GM12864 (cell line): ENCODE measurements at regions not wholly inside any gene's neighbourhood (a gene's known extent, or its start where the extent isn't known, plus 50 kb on each side); places are given as distances from the start of the nearest gene placed in this dataset.

ENCODE experiments used
- DNase-seq: peaks from one replicate; pipeline ENCODE4 v3.0.0-alpha.2; 2011; ENCODE audit warnings: low read depth
- H3K4me3 ChIP-seq: 2 replicates; pipeline ENCODE4 v1.5.1; 2011; ENCODE audit warnings: mild to moderate bottlenecking, low read depth, low read length, control low read depth
- TF ChIP-seq, protein P1 (sequence below): IDR thresholded peaks from 2 replicates; pipeline ENCODE4 v1.5.1; 2011; ENCODE audit warnings: low read depth, mild to moderate bottlenecking, moderate library complexity, low read length, control low read depth, inconsistent platforms; ENCODE audit errors: missing control alignments

DNA sequence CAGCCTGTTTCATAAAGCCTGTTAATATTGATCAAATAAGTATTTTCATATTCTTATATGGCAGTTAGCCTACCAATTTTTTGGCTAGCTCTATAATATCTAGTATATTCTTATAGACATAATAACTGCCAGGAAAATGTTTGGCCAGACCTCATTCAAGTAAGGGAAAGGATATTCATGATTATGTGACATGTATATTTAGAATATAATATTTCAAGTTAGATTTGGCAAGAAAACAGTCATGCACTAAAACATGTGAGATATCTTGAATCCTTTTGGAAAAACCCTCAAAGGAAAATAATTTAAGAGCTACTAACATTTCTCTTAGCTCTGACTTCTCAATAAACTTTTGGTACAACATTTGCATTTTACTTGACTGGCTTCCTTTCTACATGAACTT lies 694.1 kb downstream of the PLCL1 start:
- no peak overlapping the region for H3K4me3 ChIP-seq
- DNase-seq: no peak
- TF ChIP-seq, protein P1, sequence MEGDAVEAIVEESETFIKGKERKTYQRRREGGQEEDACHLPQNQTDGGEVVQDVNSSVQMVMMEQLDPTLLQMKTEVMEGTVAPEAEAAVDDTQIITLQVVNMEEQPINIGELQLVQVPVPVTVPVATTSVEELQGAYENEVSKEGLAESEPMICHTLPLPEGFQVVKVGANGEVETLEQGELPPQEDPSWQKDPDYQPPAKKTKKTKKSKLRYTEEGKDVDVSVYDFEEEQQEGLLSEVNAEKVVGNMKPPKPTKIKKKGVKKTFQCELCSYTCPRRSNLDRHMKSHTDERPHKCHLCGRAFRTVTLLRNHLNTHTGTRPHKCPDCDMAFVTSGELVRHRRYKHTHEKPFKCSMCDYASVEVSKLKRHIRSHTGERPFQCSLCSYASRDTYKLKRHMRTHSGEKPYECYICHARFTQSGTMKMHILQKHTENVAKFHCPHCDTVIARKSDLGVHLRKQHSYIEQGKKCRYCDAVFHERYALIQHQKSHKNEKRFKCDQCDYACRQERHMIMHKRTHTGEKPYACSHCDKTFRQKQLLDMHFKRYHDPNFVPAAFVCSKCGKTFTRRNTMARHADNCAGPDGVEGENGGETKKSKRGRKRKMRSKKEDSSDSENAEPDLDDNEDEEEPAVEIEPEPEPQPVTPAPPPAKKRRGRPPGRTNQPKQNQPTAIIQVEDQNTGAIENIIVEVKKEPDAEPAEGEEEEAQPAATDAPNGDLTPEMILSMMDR: no peak

DNA sequence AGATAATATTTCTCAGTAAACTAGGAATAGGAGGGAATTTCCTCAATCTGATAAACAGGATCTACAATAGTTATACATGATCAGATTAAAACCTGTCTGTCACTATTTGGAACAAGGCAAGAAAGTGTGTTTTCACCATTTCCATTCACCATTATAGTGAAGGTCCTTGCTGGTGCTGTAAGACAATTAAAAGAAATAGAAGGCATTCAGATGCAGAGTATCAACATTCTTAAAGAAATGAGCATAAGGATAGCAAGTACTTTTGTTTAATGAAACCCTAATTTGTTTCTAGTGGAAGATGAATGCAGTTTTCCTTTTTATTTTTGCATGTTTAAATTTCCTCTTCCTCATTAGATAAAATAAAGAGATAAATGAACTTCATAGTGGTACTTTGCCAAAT lies 693.7 kb downstream of the PLCL1 start:
- TF ChIP-seq, protein P1: no peak
- no peak for DNase-seq
- H3K4me3 ChIP-seq: no peak overlapping the region

DNA sequence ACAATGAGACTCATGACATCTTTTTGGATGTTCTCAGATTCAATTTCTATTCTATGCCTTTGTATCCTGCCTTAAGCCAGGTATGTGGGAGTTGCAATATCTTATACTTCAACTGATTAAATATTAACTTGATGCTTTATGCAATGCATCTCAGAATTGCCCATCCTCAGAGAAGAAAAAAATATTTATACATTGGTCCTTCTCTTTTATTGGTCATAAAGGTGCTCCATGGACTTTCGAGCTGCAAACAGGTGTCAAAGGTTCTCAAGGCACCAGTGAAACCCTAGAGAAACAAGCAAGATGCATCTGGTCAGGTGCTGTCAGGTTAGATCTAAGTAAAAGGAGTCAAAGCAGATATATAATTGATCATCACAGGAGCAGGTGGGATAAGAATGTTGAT lies 690.5 kb downstream of the PLCL1 start:
- DNase-seq: no peak
- TF ChIP-seq, protein P1: no peak
- H3K4me3 ChIP-seq: no peak overlapping the region

DNA sequence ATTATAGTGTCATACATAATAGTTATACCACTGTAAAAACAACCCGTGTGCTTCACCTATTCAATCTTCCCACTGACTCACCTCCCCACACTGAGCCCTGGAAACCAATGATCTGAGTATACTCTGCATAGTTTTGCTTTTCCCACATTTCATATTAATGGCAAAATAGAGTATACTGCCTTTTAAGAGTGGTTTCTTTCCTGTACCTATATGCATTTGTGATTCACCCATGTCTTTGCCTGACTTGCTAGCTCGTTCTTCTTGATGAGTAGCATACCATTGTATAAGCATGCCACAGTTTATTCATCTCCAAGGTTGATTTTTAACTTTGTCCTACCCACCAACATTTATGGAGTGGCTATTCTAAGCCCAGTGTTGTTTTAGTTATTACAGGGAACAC lies 686.4 kb downstream of the PLCL1 start:
- DNase-seq: no peak
- no peak overlapping the region for H3K4me3 ChIP-seq
- TF ChIP-seq, protein P1: no peak

DNA sequence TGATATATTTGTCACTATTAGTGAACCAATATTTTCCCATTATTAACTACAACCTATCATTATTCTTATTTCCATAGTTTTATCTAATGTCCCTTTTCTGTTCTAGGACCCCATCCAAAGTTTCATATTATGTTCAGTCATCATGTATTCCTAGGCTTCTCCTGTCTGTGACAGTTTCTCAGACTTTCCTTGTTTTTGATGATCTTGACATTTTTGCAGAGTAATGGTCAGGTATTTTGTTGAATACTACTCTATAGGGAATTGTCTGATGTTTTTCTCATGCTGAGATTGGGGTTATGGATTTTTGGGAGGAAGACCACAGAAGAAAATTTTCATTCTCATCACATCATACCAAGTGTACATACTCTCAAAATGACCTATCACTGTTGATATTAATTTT lies 684.6 kb downstream of the PLCL1 start:
- no peak overlapping the region for H3K4me3 ChIP-seq
- TF ChIP-seq, protein P1: no peak
- no peak for DNase-seq

DNA sequence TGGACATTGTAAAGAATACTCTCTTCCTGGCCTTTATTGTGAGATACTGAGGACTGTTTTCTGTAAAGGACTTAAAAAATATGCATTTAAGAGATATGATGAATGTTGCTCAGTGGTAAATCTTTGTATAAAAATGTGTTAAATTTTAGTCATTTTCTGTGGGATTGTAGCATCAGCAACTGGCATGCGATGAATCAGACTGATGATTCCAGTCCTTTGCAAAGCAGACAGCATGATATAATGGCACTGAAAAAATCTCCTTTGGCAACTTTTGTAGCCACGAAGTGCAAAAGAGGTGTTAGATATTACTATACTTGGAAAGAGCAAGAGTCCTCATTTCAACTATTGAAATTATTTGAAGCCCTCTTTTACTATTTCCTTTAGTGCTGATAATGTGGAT lies 678.7 kb downstream of the PLCL1 start:
- H3K4me3 ChIP-seq: no peak overlapping the region
- DNase-seq: no peak
- TF ChIP-seq, protein P1: no peak

DNA sequence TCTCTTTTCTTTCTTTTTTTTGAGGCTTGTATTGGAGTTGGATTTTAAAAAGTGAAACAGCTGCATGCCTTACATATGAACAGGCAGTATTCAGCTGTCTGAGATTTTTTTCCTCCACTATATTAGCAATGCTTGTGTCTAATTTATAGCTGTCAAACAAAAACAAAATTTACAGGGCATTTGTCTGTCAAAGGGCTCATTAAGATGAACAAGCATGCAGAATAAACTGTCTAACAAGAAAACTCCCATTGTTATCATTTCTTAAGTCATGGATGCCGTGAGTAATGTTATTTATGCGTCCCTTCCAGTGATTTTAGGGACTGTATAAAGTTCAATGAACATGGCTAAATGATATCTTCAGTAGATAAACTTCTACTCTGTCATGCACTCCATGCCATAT lies 674.7 kb downstream of the PLCL1 start:
- DNase-seq: no peak
- H3K4me3 ChIP-seq: no peak overlapping the region
- TF ChIP-seq, protein P1: no peak
